ENCODE measurements at regions not wholly inside any gene's neighbourhood (a gene's known extent, or its start where the extent isn't known, plus 50 kb on each side); places are given as distances from the start of the nearest gene placed in this dataset.
A peak's percentile ranks its signal among the peaks of the same experiment; 100 is the strongest.

GRCh38 chr15:31974855-31975829 lies 55.2 kb upstream of the CHRNA7 start:
- peaks cover 41% of the 10 kb centered on the region for H3K27me3 Mint-ChIP-seq
- 23% methylated on average over 33 of the region's 36 CpGs for WGBS (ENCODE audit: insufficient coverage)
- H3K79me2 ChIP-seq (ENCODE audit: control insufficient read depth, insufficient read depth, low read length) = no peaks in the 10 kb centered on the region
- H3K9me3 Mint-ChIP-seq (ENCODE audit: insufficient read depth) = no peaks in the 10 kb centered on the region
- no peaks in the 10 kb centered on the region for H3K9me3 ChIP-seq (ENCODE audit: control extremely low read depth in 1 of 3, control insufficient read depth in 2 of 3, insufficient read depth in 1 of 3, low read length in 2 of 3)
- H3K4me2 ChIP-seq (replicated peaks; ENCODE audit: low read depth, low read length, poor library complexity, severe bottlenecking) = no peak overlapping the region
- ChIA-PET CTCF (no interaction called here), POLR2A (no interaction called here)
- DNase-seq (peak; percentile 19), ATAC-seq (ENCODE audit: low read depth) (no peak)
- no peaks in the 10 kb centered on the region for H4K20me1 ChIP-seq (ENCODE audit: control insufficient read depth, insufficient read depth, low read length, poor library complexity, severe bottlenecking)
- no peak overlapping the region for H3K27ac Mint-ChIP-seq
- peaks cover 10% of the 10 kb centered on the region for H3K4me1 Mint-ChIP-seq
- no peaks in the 10 kb centered on the region for H3K36me3 ChIP-seq (replicated peaks in 1 of 2; ENCODE audit: control extremely low read depth in 1 of 2, control insufficient read depth in 1 of 2, extremely low read depth in 1 of 2, insufficient read depth in 2 of 2, low read length in 1 of 2)
- H3K27me3 ChIP-seq (replicated peaks in 1 of 4; ENCODE audit: control extremely low read depth in 1 of 4, control insufficient read depth in 3 of 4, insufficient read depth in 4 of 4, low read length in 3 of 4) = peaks cover 0 to 27% (median 0%) of the 10 kb centered on the region in 4 experiments
- H3K9ac ChIP-seq (ENCODE audit: low read length) = no peak overlapping the region
- no peak overlapping the region for H3K4me3 ChIP-seq (ENCODE audit: control extremely low read depth in 1 of 5, extremely low read depth in 1 of 5, insufficient read depth in 1 of 5, low read depth in 2 of 5, low read length in 4 of 5)
- TF ChIP-seq EZH2 (IDR thresholded peaks at IDR 0.05; ENCODE audit: borderline replicate concordance, insufficient read depth, low read depth, low read length, poor library complexity, severe bottlenecking) (no peak), CTCF (IDR thresholded peaks at IDR 0.05) (peak; percentile 58)
- intact Hi-C loops (cut with micrococcal nuclease) = no loop called here
- H3K27ac ChIP-seq (ENCODE audit: low read length in 2 of 2) = no peak overlapping the region
- no peak overlapping the region for H3K4me3 Mint-ChIP-seq
- H3K4me1 ChIP-seq (ENCODE audit: control insufficient read depth in 2 of 2, insufficient read depth in 2 of 2, low read length in 2 of 2) = peaks cover 0 to 2% of the 10 kb centered on the region in 2 donors
- peak overlapping the region; percentile 28 for H2AFZ ChIP-seq (ENCODE audit: insufficient read depth, low read depth, low read length, poor library complexity, severe bottlenecking)

- CTCF ChIA-PET = no interaction called here
- no peaks in the 10 kb centered on the region for H4K20me1 ChIP-seq (ENCODE audit: control insufficient read depth, insufficient read depth, low read length, poor library complexity, severe bottlenecking)
- intact Hi-C loops (cut with micrococcal nuclease) = no loop called here
- no peaks in the 10 kb centered on the region for H3K9me3 ChIP-seq (ENCODE audit: control extremely low read depth in 1 of 3, control insufficient read depth in 2 of 3, insufficient read depth in 1 of 3, low read length in 2 of 3)
- no peak overlapping the region for H2AFZ ChIP-seq (ENCODE audit: insufficient read depth, low read depth, low read length, poor library complexity, severe bottlenecking)
- H3K9ac ChIP-seq (ENCODE audit: low read length) = no peak overlapping the region
- peaks cover 0 to 2% of the 10 kb centered on the region in 2 donors for H3K4me1 ChIP-seq (ENCODE audit: control insufficient read depth in 2 of 2, insufficient read depth in 2 of 2, low read length in 2 of 2)
- WGBS (ENCODE audit: insufficient coverage) = 92% methylated on average over 9 of the region's 9 CpGs
- Mint-ChIP-seq H3K4me1 (peaks cover 10% of the 10 kb centered on the region), H3K27me3 (peaks cover 42% of the 10 kb centered on the region), H3K27ac (no peak overlapping the region), H3K9me3 (ENCODE audit: insufficient read depth) (no peaks in the 10 kb centered on the region), H3K4me3 (no peak overlapping the region)
- no peak overlapping the region for H3K4me2 ChIP-seq (replicated peaks; ENCODE audit: low read depth, low read length, poor library complexity, severe bottlenecking)
- ATAC-seq (ENCODE audit: low read depth) (no peak), DNase-seq (no peak)
- POLR2A ChIA-PET = no interaction called here
- no peaks in the 10 kb centered on the region for H3K36me3 ChIP-seq (replicated peaks in 1 of 2; ENCODE audit: control extremely low read depth in 1 of 2, control insufficient read depth in 1 of 2, extremely low read depth in 1 of 2, insufficient read depth in 2 of 2, low read length in 1 of 2)
- no peaks in the 10 kb centered on the region for H3K79me2 ChIP-seq (ENCODE audit: control insufficient read depth, insufficient read depth, low read length)
- TF ChIP-seq EZH2 (IDR thresholded peaks at IDR 0.05; ENCODE audit: borderline replicate concordance, insufficient read depth, low read depth, low read length, poor library complexity, severe bottlenecking) = no peak
- no peak for TF ChIP-seq CTCF (IDR thresholded peaks at IDR 0.05)
- H3K4me3 ChIP-seq (ENCODE audit: control extremely low read depth in 1 of 5, extremely low read depth in 1 of 5, insufficient read depth in 1 of 5, low read depth in 2 of 5, low read length in 4 of 5) = no peak overlapping the region
- H3K27ac ChIP-seq (ENCODE audit: low read length in 2 of 2) = no peak overlapping the region
- H3K27me3 ChIP-seq (replicated peaks in 1 of 4; ENCODE audit: control extremely low read depth in 1 of 4, control insufficient read depth in 3 of 4, insufficient read depth in 4 of 4, low read length in 3 of 4) = peaks cover 0 to 27% (median 0%) of the 10 kb centered on the region in 4 experiments
Measured at GRCh38 chr15:31975830-31976229, 54.5 kb upstream of the CHRNA7 start.

Measured in B cell (primary cell).